ENCODE measurements at regions not wholly inside any gene's neighbourhood (a gene's known extent, or its start where the extent isn't known, plus 50 kb on each side); places are given as distances from the start of the nearest gene placed in this dataset.

DNA sequence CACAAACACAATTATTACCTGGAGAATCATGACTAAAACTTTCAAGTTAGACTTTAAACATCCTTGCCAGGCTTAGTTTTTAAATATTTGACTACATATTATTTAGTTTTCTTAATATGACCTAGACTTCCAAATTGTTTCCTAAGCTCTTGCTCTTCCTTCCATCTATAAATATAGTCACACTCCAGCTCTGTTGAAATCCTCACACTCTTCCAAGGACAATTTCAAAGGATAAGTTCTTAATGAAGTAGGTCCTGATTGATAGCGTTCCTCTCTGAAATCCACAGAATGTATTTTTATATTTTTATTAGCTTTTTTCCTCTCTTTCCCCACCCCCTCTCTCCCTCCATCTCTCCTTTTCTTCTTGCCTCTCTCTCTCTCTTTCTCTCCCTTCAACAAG lies 1074.1 kb upstream of the PCDH20 start:
- no peaks in the 10 kb centered on the region for H3K36me3 Mint-ChIP-seq (ENCODE audit: low read depth)
- no peak overlapping the region for H3K4me3 Mint-ChIP-seq (ENCODE audit: unreplicated experiment)
- TF ChIP-seq CTCF (IDR thresholded peaks at IDR 0.05) = no peak
- H3K9me3 Mint-ChIP-seq (ENCODE audit: low read depth) = no peaks in the 10 kb centered on the region
- H3K4me1 Mint-ChIP-seq (ENCODE audit: low read depth) = no peaks in the 10 kb centered on the region
- H3K27me3 Mint-ChIP-seq (ENCODE audit: low read depth) = no peaks in the 10 kb centered on the region
- H3K27ac Mint-ChIP-seq (ENCODE audit: unreplicated experiment) = no peak overlapping the region
- DNase-seq (ENCODE audit: low spot score) = no peak

GRCh38 chr13:62483774-62484173 lies 1068.1 kb upstream of the PCDH20 start:
- DNase-seq (ENCODE audit: low spot score) = no peak
- H3K36me3 Mint-ChIP-seq (ENCODE audit: low read depth) = no peaks in the 10 kb centered on the region
- peak overlapping the region; percentile 20 for H3K4me3 Mint-ChIP-seq (ENCODE audit: unreplicated experiment)
- no peaks in the 10 kb centered on the region for H3K9me3 Mint-ChIP-seq (ENCODE audit: low read depth)
- H3K4me1 Mint-ChIP-seq (ENCODE audit: low read depth) = peaks cover 14% of the 10 kb centered on the region
- peak overlapping the region; percentile 67 for H3K27ac Mint-ChIP-seq (ENCODE audit: unreplicated experiment)
- H3K27me3 Mint-ChIP-seq (ENCODE audit: low read depth) = no peaks in the 10 kb centered on the region
- TF ChIP-seq CTCF (IDR thresholded peaks at IDR 0.05) = no peak

- no peak for DNase-seq (ENCODE audit: low spot score)
- Mint-ChIP-seq H3K36me3 (ENCODE audit: low read depth) (no peaks in the 10 kb centered on the region), H3K27me3 (ENCODE audit: low read depth) (no peaks in the 10 kb centered on the region), H3K27ac (ENCODE audit: unreplicated experiment) (no peak overlapping the region), H3K9me3 (ENCODE audit: low read depth) (no peaks in the 10 kb centered on the region), H3K4me1 (ENCODE audit: low read depth) (peaks cover 14% of the 10 kb centered on the region), H3K4me3 (ENCODE audit: unreplicated experiment) (no peak overlapping the region)
- no peak for TF ChIP-seq CTCF (IDR thresholded peaks at IDR 0.05)
Measured at GRCh38 chr13:62482351-62482750, 1066.7 kb upstream of the PCDH20 start.

GRCh38 chr13:62473944-62474237 lies 1058.2 kb upstream of the PCDH20 start:
- Mint-ChIP-seq H3K9me3 (ENCODE audit: low read depth) (no peaks in the 10 kb centered on the region), H3K4me1 (ENCODE audit: low read depth) (no peaks in the 10 kb centered on the region), H3K27ac (ENCODE audit: unreplicated experiment) (no peak overlapping the region), H3K4me3 (ENCODE audit: unreplicated experiment) (no peak overlapping the region), H3K27me3 (ENCODE audit: low read depth) (no peaks in the 10 kb centered on the region), H3K36me3 (ENCODE audit: low read depth) (no peaks in the 10 kb centered on the region)
- no peak for DNase-seq (ENCODE audit: low spot score)
- TF ChIP-seq CTCF (IDR thresholded peaks at IDR 0.05) = no peak

- no peaks in the 10 kb centered on the region for H3K36me3 Mint-ChIP-seq (ENCODE audit: low read depth)
- no peaks in the 10 kb centered on the region for H3K9me3 Mint-ChIP-seq (ENCODE audit: low read depth)
- H3K4me1 Mint-ChIP-seq (ENCODE audit: low read depth) = no peaks in the 10 kb centered on the region
- TF ChIP-seq CTCF (IDR thresholded peaks at IDR 0.05) = no peak
- no peaks in the 10 kb centered on the region for H3K27me3 Mint-ChIP-seq (ENCODE audit: low read depth)
- no peak overlapping the region for H3K27ac Mint-ChIP-seq (ENCODE audit: unreplicated experiment)
- H3K4me3 Mint-ChIP-seq (ENCODE audit: unreplicated experiment) = no peak overlapping the region
- no peak for DNase-seq (ENCODE audit: low spot score)
Measured at GRCh38 chr13:62473190-62473943, 1057.7 kb upstream of the PCDH20 start.
